ENCODE measurements at regions not wholly inside any gene's neighbourhood (a gene's known extent, or its start where the extent isn't known, plus 50 kb on each side); places are given as distances from the start of the nearest gene placed in this dataset.

DNA sequence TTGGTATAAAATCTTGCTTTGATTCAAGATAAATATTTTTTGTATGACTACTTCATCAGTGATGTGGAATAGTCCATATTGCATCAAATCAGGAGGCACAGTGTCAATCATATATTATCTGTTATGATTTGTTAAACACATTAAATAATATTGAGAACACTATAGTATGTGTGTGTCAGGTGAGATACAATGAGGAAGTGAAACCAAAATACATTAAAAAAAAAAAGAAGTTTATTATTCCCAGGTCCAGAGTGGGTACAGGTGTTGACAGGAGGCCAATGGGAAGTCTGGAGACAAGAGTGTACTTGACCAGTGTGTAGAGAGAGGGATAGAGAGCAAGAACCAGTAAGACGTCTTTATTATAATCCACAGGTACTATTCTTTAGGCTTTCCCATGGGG lies 292.6 kb downstream of the FSIP2 start:
- H3K9ac ChIP-seq (replicated peaks; ENCODE audit: extremely low read depth, insufficient read depth, low read length) = no peak overlapping the region
- no peak overlapping the region for H3K4me3 ChIP-seq (replicated peaks in 1 of 3; ENCODE audit: insufficient read depth in 1 of 3, low read depth in 1 of 3, low read length in 3 of 3)
- DNase-seq (ENCODE audit: low read depth, low spot score) (no peak), FAIRE-seq (no peak)
- POLR2A ChIA-PET = no interaction called here
- CTCF ChIA-PET = no interaction called here
- H3K36me3 ChIP-seq (ENCODE audit: control insufficient read depth in 2 of 2, extremely low read depth in 1 of 2, insufficient read depth in 2 of 2, low read length in 2 of 2) = no peaks in the 10 kb centered on the region
- H3K9me3 ChIP-seq (replicated peaks; ENCODE audit: control insufficient read depth, insufficient read depth, low read length) = no peaks in the 10 kb centered on the region
- no peaks in the 10 kb centered on the region for H3K79me2 ChIP-seq (ENCODE audit: control insufficient read depth, insufficient read depth, low read length)
- no peaks in the 10 kb centered on the region for H3K27me3 ChIP-seq (ENCODE audit: control insufficient read depth in 2 of 2, insufficient read depth in 2 of 2, low read length in 2 of 2)
- no peak overlapping the region for H3K4me2 ChIP-seq (ENCODE audit: insufficient read depth, low read length)
- BruUV-seq (replicated peaks) = no TSS peak
- intact Hi-C loops (cut with micrococcal nuclease) (no loop called here), dilution Hi-C loops (cut with MboI; ENCODE audit: extremely low pct_ligation_motif_present, low sequenced_read_pairs) (no loop called here)
- no peak overlapping the region for H2AFZ ChIP-seq (ENCODE audit: low read depth, low read length)
- no peaks in the 10 kb centered on the region for H4K20me1 ChIP-seq (replicated peaks; ENCODE audit: control insufficient read depth, extremely low read depth, insufficient read depth, low read length)
- no peaks in the 10 kb centered on the region for H3K4me1 ChIP-seq (ENCODE audit: control insufficient read depth, extremely low read depth, insufficient read depth, low read length)
- H3K9me1 ChIP-seq (replicated peaks; ENCODE audit: control insufficient read depth, extremely low read depth, insufficient read depth, low read length) = no peaks in the 10 kb centered on the region
- no peak for TF ChIP-seq POLR2AphosphoS5 (IDR thresholded peaks at IDR 0.05; ENCODE audit: insufficient read depth, low read depth, low read length)
- no peak for TF ChIP-seq FOS (IDR thresholded peaks at IDR 0.05; ENCODE audit: borderline replicate concordance, insufficient read depth, low read length)
- no peak for TF ChIP-seq MYC (IDR thresholded peaks at IDR 0.05; ENCODE audit: low read depth, low read length)
- TF ChIP-seq, protein P1, sequence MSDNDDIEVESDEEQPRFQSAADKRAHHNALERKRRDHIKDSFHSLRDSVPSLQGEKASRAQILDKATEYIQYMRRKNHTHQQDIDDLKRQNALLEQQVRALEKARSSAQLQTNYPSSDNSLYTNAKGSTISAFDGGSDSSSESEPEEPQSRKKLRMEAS (IDR thresholded peaks at IDR 0.05; ENCODE audit: insufficient read depth, insufficient read length) = no peak
- no peak for TF ChIP-seq POLR2A (IDR thresholded peaks at IDR 0.05; ENCODE audit: low read depth, low read length)
- no peak for TF ChIP-seq JUN (IDR thresholded peaks at IDR 0.05; ENCODE audit: borderline replicate concordance, insufficient read depth, insufficient read length, low read depth)
- TF ChIP-seq GATA2 (IDR thresholded peaks at IDR 0.05; ENCODE audit: insufficient read depth, insufficient read length, low read depth, low read length) = no peak
- TF ChIP-seq CTCF (IDR thresholded peaks at IDR 0.05; ENCODE audit: extremely low read depth in 1 of 2, insufficient read depth in 1 of 2, low read depth in 1 of 2, low read length in 2 of 2) = no peak
- no peak for TF ChIP-seq EZH2 (IDR thresholded peaks at IDR 0.05; ENCODE audit: borderline replicate concordance, low read depth, low read length, severe bottlenecking)
- no peak overlapping the region for H3K27ac ChIP-seq (ENCODE audit: insufficient read depth, low read depth, low read length)

Measured in endothelial cell of umbilical vein (primary cell).